Muscle of leg (tissue), 3 donors: ENCODE measurements at regions not wholly inside any gene's neighbourhood (a gene's known extent, or its start where the extent isn't known, plus 50 kb on each side); places are given as distances from the start of the nearest gene placed in this dataset.

Experiments
- DNase-seq: peaks from one replicate; pipeline ENCODE4 v3.0.0; 2013
- H3K27ac ChIP-seq: one replicate; pipeline ENCODE4 v1.5.1; 2013; ENCODE audit warnings: mild to moderate bottlenecking, low read length, control low read depth
- H3K27me3 ChIP-seq: one replicate; pipeline ENCODE4 v1.6.1; 2013; ENCODE audit warnings: low read length; ENCODE audit not compliant: control insufficient read depth, insufficient read depth
- H3K36me3 ChIP-seq: one replicate; pipeline ENCODE4 v1.6.1; 2013; ENCODE audit warnings: low read length; ENCODE audit not compliant: control insufficient read depth, insufficient read depth
- H3K4me1 ChIP-seq: one replicate; pipeline ENCODE4 v1.6.1; 2013; ENCODE audit warnings: low read length; ENCODE audit not compliant: control insufficient read depth, insufficient read depth
- H3K4me3 ChIP-seq: one replicate; pipeline ENCODE4 v1.5.1; 2013; ENCODE audit warnings: low read length, control low read depth
- H3K9me3 ChIP-seq: replicated peaks from 2 replicates; pipeline ENCODE4 v1.6.1; 2013; ENCODE audit warnings: low read depth, low read length; ENCODE audit not compliant: control insufficient read depth
- WGBS: methylation state at CpG from one replicate; pipeline ENCODE4 v1.1.5; 2013; ENCODE audit warnings: missing lambda C conversion rate; ENCODE audit not compliant: insufficient coverage; 5-methylcytosine and 5-hydroxymethylcytosine counted together

GRCh38 chr9:91154686-91155085, 207.0 kb downstream of the AUH start:
- H3K4me3 ChIP-seq = no peak overlapping the region
- H3K36me3 ChIP-seq = no peaks in the 10 kb centered on the region
- no peaks in the 10 kb centered on the region for H3K9me3 ChIP-seq
- 96% methylated on average over 3 of the region's 3 CpGs for WGBS
- peaks cover 4% of the 10 kb centered on the region for H3K4me1 ChIP-seq
- DNase-seq = no peak
- H3K27me3 ChIP-seq = no peaks in the 10 kb centered on the region
- H3K27ac ChIP-seq = no peak overlapping the region

- WGBS = 100% methylated on average over 4 of the region's 6 CpGs
- Histone ChIP-seq H3K9me3 (no peaks in the 10 kb centered on the region), H3K27ac (no peak overlapping the region), H3K4me3 (no peak overlapping the region), H3K27me3 (no peaks in the 10 kb centered on the region), H3K4me1 (peaks cover 9% of the 10 kb centered on the region), H3K36me3 (no peaks in the 10 kb centered on the region)
- DNase-seq = no peak
Measured at GRCh38 chr9:91155181-91155580, 206.5 kb downstream of the AUH start.

- WGBS = 76% methylated on average over 6 of the region's 7 CpGs
- Histone ChIP-seq H3K27ac (no peak overlapping the region), H3K9me3 (no peaks in the 10 kb centered on the region), H3K4me3 (no peak overlapping the region), H3K36me3 (no peaks in the 10 kb centered on the region), H3K4me1 (peaks cover 14% of the 10 kb centered on the region), H3K27me3 (no peaks in the 10 kb centered on the region)
- DNase-seq = no peak
Measured at GRCh38 chr9:91155746-91156376, 205.9 kb downstream of the AUH start.

GRCh38 chr9:91156451-91157234, 205.1 kb downstream of the AUH start:
- DNase-seq = no peak
- Histone ChIP-seq H3K27me3 (no peaks in the 10 kb centered on the region), H3K4me3 (no peak overlapping the region), H3K36me3 (no peaks in the 10 kb centered on the region), H3K9me3 (no peaks in the 10 kb centered on the region), H3K27ac (no peak overlapping the region), H3K4me1 (peaks cover 21% of the 10 kb centered on the region)
- WGBS = 80% methylated on average over 6 of the region's 10 CpGs

GRCh38 chr9:91157883-91158282, 203.8 kb downstream of the AUH start:
- H3K4me1 ChIP-seq = peaks cover 34% of the 10 kb centered on the region
- no peaks in the 10 kb centered on the region for H3K9me3 ChIP-seq
- DNase-seq = no peak
- H3K4me3 ChIP-seq = no peak overlapping the region
- H3K27me3 ChIP-seq = no peaks in the 10 kb centered on the region
- no peaks in the 10 kb centered on the region for H3K36me3 ChIP-seq
- no peak overlapping the region for H3K27ac ChIP-seq
- WGBS = no CpG with 5 or more reads among the region's 2 CpGs

- no peaks in the 10 kb centered on the region for H3K27me3 ChIP-seq
- 66% methylated on average over 5 of the region's 6 CpGs for WGBS
- H3K4me3 ChIP-seq = no peak overlapping the region
- no peak overlapping the region for H3K27ac ChIP-seq
- H3K4me1 ChIP-seq = peaks cover 37% of the 10 kb centered on the region
- DNase-seq = no peak
- H3K36me3 ChIP-seq = no peaks in the 10 kb centered on the region
- H3K9me3 ChIP-seq = no peaks in the 10 kb centered on the region
Measured at GRCh38 chr9:91158286-91158685, 203.4 kb downstream of the AUH start.

- WGBS = 70% methylated on average over 1 of the region's 3 CpGs
- H3K4me1 ChIP-seq = peaks cover 44% of the 10 kb centered on the region
- DNase-seq = no peak
- no peaks in the 10 kb centered on the region for H3K36me3 ChIP-seq
- H3K27ac ChIP-seq = no peak overlapping the region
- H3K27me3 ChIP-seq = no peaks in the 10 kb centered on the region
- H3K4me3 ChIP-seq = no peak overlapping the region
- H3K9me3 ChIP-seq = no peaks in the 10 kb centered on the region
Measured at GRCh38 chr9:91158946-91159345, 202.8 kb downstream of the AUH start.

- Histone ChIP-seq H3K4me3 (no peak overlapping the region), H3K4me1 (peaks cover 51% of the 10 kb centered on the region), H3K27ac (no peak overlapping the region), H3K27me3 (no peaks in the 10 kb centered on the region), H3K36me3 (no peaks in the 10 kb centered on the region), H3K9me3 (no peaks in the 10 kb centered on the region)
- peak; percentile 74 for DNase-seq
- 30% methylated on average over 26 of the region's 27 CpGs for WGBS
Measured at GRCh38 chr9:91159664-91160121, 202.0 kb downstream of the AUH start.

- H3K27me3 ChIP-seq = no peaks in the 10 kb centered on the region
- peaks cover 55% of the 10 kb centered on the region for H3K4me1 ChIP-seq
- H3K9me3 ChIP-seq = no peaks in the 10 kb centered on the region
- no peak overlapping the region for H3K4me3 ChIP-seq
- WGBS = 43% methylated on average over 16 of the region's 22 CpGs
- H3K36me3 ChIP-seq = no peaks in the 10 kb centered on the region
- DNase-seq = no peak
- no peak overlapping the region for H3K27ac ChIP-seq
Measured at GRCh38 chr9:91160181-91160580, 201.5 kb downstream of the AUH start.

- Histone ChIP-seq H3K36me3 (no peaks in the 10 kb centered on the region), H3K27ac (peak overlapping the region; percentile 69)
Measured at GRCh38 chr9:91160599-91161464, 200.9 kb downstream of the AUH start.

More at GRCh38 chr9:91160599-91161464, 200.9 kb downstream of the AUH start:
- no peak for DNase-seq
- Histone ChIP-seq H3K4me3 (no peak overlapping the region), H3K4me1 (peaks cover 57% of the 10 kb centered on the region), H3K27me3 (no peaks in the 10 kb centered on the region), H3K9me3 (no peaks in the 10 kb centered on the region)
- 79% methylated on average over 26 of the region's 31 CpGs for WGBS
